NCI-H1694 (cell line): ENCODE measurements at regions not wholly inside any gene's neighbourhood (a gene's known extent, or its start where the extent isn't known, plus 50 kb on each side); places are given as distances from the start of the nearest gene placed in this dataset.

ENCODE experiments used
- DNase-seq: peaks from one replicate; lab custom pipeline; 2025; lab: John Stamatoyannopoulos, UW

- DNase-seq = no peak
These were observed 469.5 kb downstream of the VRK1 start for GRCh38 chr14:97266653-97267052.

DNA sequence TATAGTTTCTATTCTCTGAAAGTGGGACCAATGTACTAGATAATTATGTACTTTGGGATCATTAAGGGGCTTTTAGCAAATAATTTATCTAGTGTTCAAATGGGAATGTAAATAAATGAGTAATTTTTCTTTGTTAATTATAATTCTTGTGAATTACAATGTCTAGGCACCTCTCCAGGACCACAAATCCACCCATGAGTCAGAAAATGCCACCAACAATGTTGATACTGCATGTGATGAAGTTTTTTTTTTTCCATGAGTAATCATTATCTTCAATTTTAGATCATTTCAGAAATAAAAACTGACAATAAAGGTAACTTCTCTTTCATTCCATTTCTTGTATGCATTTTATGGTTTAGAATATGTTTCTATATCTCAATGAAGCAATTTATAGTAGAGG, 470.3 kb downstream of the VRK1 start:
- no peak for DNase-seq

DNA sequence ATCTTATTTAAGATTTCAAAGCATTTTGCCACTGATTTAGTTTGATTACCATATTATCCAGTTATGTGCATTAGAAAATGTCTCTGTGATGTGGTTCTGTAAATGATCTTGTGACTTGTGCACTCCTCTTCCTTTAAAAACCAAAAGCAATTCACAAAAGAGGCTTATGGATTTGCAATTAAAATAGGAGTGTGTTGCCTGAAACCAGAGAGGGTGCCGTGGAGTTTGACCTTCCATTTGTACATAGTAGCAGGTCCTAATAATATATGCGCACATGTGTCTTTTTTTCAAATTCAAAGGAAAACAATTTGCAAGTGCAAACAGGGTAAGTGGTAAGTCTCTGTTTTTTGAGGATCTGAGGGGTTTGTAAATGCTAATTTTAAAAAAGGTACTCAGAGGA, 470.9 kb downstream of the VRK1 start:
- DNase-seq = no peak

DNA sequence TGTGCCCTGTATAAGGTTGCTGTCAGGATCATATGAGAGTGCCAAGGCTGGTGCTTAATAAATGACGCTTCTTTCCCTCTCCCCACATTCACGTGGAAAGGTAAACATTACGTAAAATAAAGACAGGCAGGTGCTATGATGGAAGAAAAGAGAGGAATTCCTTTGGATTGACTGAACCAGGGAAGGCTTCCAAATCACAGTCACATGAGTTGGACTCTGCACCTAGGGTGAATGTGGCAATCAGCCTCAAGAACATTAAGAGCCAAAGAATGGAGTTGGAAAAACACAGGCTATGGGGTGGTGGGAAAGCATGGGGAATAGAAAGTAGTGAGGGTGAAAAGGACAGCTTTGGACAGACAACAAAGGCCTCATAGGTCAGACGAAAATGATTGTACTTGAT, 473.1 kb downstream of the VRK1 start:
- DNase-seq = no peak

DNA sequence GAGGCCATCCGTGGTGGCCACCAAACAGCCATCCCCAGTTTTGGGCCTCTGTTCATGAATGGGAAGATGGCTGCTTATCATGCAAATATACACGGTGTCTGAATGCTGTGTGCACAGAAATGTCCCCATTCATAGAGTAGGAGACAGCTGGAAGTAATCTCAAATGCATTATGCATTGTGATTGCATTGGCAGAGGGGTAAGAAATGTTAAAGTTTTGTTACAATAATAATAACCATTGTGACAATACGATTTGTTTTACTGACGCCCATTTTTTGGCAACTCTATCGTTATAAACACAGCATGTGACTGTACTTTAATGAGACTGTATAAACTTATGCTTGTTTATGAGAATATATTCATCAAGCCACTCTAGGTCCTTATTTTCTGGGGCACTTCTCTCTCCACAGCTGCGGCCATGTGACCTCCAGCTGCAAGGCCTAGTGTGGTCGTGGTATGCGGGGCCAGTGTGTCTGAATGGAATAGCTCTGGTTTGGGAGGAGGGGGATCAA, 474.3 kb downstream of the VRK1 start:
- no peak for DNase-seq

DNA sequence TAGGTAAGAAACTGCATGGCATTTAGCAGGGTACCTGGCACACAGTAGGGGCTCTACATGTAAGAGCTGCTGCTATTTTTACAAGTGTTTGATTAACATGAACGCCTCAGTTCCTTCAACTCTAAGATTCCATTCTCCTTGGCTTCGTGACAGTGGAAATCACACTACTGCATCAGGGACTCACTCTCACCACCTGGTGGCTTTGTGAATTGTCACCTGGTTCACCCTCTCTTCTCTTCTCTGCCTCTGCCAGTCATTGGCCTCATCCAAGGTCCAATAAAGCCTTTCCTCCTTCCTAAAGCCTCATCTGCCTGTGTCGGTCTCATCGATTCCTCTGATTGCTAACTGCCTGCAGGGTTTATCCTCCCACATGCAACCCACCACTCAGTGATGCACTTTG, 476.4 kb downstream of the VRK1 start:
- no peak for DNase-seq

- DNase-seq = no peak
These were observed 477.4 kb downstream of the VRK1 start for GRCh38 chr14:97274626-97275025.

GRCh38 chr14:97275276-97275675, 478.1 kb downstream of the VRK1 start:
- no peak for DNase-seq

DNA sequence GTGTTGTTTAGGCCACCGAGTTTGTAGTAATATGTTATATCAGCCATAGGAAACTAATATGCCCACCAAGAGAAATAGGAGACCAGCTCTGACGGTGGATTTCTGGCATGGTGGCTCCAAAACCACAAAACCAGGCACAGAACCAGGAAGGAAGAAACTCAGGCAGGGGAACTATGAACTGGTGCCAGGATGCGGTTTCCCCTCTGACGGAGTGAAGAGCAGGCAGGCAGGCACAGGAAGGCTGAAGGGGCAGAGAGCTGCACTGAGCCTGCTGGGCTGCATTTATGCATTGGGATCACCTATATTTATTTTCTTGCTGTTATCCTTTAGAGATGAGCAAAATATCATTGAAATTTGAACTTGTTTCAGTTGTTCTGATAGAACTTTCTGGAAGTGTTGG, 479.4 kb downstream of the VRK1 start:
- DNase-seq = no peak

GRCh38 chr14:97277711-97278110, 480.5 kb downstream of the VRK1 start:
- no peak for DNase-seq

DNA sequence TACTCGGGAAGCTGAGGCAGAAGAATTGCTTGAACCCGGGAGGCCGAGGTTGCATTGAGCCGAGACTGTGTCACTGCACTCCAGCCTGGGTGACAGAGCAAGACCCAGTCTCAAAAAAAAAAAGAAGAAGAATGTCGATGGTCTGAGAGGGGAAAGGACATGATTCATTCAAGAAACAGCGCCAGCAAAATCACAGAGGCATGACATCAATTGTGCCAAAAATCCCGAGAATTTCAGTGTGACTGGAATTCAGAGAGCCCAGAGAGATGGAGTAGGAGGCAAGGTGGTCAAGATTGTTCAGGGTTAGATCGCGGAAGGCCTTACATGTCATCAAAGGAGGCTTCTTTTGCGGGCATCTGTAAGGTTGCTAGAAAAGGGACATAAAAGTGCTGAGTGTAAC, 483.3 kb downstream of the VRK1 start:
- DNase-seq = no peak

GRCh38 chr14:97281741-97282140, 484.6 kb downstream of the VRK1 start:
- no peak for DNase-seq

GRCh38 chr14:97282210-97283004, 485.2 kb downstream of the VRK1 start:
- DNase-seq = no peak

DNA sequence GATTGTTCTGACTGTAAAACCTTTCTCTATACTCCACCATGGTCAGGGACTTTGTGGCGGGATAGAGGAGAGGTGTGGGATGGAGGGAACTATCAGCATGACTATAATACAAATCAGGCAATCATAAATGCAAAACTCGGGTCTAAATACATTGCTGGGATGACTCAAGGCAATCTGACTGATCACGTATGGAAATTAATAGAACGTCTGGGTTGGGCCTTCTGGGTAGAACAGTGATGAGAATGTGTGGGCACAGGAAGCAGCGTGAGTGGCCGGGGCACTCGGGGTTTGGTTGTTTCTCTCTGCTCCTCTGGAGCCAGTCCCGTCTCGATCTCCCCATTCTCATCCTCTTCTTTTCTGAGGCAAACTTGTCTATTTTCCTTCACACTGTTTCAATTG, 485.8 kb downstream of the VRK1 start:
- DNase-seq = no peak

DNA sequence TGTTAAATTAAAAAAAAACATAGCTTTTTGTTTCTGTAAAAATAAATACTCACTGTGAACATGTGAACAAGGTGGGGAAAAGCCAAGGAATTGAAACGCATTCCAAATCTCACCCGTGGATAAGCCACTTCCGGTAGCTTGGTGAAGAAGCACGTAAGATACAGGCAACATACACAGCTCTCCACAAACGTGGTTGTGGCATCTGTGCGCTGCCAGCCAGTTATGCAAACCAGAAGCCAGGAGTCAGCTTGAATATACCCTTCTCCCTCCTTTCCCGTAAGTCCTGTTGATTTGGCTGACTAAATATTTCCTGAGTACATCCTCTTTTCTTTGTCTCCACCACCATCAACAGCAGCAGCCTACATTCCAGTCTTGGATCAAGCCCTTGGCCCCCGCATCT, 486.2 kb downstream of the VRK1 start:
- no peak for DNase-seq

- DNase-seq = no peak
These were observed 486.7 kb downstream of the VRK1 start for GRCh38 chr14:97283841-97284240.

DNA sequence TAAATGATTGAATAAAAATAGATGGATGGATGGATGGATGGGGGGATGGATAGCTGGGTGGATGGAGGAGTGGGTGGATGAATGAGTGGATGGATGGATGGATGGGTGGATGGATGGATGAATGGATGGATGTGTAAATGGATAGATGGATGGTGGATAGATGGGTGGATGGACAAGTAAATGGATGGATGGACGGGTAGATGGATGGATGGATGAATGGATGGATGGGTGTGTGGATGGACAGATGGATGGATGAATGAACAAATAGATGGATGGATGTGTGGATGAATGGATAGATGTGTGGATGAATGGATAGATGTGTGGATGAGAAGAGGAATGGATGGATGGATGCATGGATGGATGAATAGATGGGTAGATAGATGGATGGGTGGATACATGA, 490.8 kb downstream of the VRK1 start:
- DNase-seq = no peak

- no peak for DNase-seq
These were observed 492.9 kb downstream of the VRK1 start for GRCh38 chr14:97290065-97290464.

DNA sequence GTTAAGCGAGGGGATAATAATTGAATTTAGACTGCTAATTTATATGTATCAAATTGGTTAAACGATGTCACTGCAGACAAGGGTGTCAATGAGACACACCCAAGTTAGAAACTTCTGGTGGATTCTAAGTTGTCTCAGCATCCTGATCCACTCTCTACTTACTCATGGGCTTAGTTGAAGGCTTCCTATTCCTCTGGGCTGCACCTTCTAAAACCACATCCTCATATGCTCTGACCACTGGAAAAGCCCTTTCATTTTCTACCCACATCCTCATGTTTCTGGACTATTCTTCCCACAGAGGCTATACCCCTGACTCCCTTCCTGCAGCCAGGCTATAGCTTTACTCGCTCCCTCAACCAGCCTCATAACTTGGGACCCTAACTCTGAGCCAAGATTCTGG, 493.8 kb downstream of the VRK1 start:
- no peak for DNase-seq

- DNase-seq = no peak
These were observed 496.5 kb downstream of the VRK1 start for GRCh38 chr14:97293659-97294058.

GRCh38 chr14:97295108-97295710, 498.0 kb downstream of the VRK1 start:
- no peak for DNase-seq

GRCh38 chr14:97296176-97296575, 499.0 kb downstream of the VRK1 start:
- no peak for DNase-seq

DNA sequence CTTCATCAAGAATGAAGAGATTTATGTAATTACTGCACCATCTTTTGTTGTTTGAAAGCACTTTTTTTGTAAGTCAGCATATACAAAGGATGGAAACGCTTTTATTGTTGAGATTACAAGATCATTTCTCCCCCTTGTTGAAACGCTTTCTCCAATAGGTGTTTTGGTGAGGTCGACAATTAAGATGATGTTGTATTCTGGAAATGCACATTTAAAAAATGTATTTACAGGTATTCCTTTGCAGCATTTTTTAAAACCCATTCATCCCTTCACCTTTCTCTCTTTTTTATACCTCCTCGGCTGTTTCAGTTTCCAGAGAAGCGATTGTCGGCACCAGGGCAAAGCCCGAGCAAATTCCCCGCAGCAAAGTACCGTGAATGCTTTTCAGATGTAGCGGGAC, 499.9 kb downstream of the VRK1 start:
- no peak for DNase-seq

DNA sequence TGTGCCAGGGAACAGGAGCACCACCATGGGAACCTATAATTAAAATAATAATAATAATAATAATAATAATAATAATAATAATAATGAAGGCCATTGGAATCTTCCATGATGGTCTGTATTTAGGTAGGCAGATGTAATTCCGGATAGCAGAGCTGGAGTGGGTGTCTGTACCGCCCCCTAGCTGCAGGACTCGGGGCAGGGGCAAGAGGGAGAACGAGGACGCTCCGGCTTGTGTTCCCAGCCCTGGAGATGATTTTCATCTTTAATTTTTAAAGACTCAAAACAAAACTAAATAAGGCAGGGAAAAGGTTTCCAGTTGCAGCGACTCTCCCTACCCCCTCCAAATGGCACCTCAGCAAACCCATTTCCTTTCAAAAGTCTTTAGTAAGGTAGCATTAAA, 501.1 kb downstream of the VRK1 start:
- peak; percentile 19 for DNase-seq
